HG02938 (cell line): ENCODE measurements at regions not wholly inside any gene's neighbourhood (a gene's known extent, or its start where the extent isn't known, plus 50 kb on each side); places are given as distances from the start of the nearest gene placed in this dataset.
"Not testable (repeated sequence)": the region's sequence is repeated elsewhere in the genome, so short reads cannot be mapped to it uniquely, and the experiment has no call there.

Source experiments
- ATAC-seq: cut with Tn5 transposase; IDR thresholded peaks from one replicate; pipeline ENCODE4 v1.9.1; 2021; ENCODE audit warnings: mild to moderate bottlenecking, moderate library complexity; ENCODE audit not compliant: unreplicated experiment

DNA sequence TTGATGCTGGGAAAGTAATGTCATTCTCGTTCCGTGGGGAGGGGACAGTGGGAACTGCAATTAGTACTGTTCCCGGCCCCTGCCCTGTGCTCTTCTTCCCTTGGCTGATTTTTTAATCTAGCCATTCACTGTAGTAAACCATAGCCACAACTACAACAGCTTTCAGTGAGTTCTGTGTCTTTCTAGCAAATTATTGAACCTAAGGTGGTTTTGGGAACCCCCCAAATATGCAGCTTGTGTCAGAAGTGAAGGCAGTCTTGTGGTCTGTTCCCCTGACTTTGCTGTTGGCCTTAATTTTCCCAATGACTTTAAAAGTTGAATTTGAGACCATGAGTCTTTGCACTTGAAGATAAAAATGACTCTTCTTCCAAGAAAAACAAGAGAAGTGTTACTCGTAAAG lies 114.3 kb upstream of the ETV6 start:
- no peak for ATAC-seq

DNA sequence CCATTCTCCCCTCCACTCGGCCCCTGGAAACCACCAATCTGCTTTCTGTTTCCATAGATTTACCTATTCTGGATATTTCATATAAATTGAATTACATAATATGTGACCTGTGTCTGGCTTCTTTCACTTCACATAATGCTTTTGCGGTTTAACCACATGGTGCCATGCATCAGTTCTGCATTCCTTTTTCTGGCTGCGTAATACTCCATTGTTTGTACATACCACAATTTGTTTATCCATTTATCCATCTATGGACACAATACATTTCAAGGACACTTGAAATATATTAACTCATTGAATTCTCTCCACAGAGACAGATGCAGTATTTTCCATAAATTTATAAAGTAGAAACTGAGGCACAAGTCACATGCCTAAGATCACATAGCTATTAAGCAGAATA lies 110.3 kb upstream of the ETV6 start:
- ATAC-seq = no peak

DNA sequence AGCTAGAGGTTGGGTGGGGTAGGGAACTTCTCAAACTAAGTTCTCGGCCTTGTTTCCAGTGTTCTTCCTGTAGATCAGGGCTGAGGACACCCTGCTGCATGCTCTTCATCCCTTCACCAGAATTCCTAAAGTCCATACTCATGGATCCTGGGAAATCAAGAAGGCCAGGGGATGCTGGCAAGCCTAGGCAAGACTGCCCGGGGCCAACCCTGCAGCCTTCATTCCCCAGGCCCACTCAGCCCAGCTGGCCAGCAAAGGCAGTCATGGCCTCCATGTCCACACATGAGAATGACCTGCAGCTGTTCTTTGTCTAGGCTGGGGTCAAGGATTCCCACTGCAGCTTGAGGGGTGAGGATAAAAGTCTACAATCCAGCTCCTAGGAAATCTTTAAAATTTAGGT lies 109.3 kb upstream of the ETV6 start:
- no peak for ATAC-seq

DNA sequence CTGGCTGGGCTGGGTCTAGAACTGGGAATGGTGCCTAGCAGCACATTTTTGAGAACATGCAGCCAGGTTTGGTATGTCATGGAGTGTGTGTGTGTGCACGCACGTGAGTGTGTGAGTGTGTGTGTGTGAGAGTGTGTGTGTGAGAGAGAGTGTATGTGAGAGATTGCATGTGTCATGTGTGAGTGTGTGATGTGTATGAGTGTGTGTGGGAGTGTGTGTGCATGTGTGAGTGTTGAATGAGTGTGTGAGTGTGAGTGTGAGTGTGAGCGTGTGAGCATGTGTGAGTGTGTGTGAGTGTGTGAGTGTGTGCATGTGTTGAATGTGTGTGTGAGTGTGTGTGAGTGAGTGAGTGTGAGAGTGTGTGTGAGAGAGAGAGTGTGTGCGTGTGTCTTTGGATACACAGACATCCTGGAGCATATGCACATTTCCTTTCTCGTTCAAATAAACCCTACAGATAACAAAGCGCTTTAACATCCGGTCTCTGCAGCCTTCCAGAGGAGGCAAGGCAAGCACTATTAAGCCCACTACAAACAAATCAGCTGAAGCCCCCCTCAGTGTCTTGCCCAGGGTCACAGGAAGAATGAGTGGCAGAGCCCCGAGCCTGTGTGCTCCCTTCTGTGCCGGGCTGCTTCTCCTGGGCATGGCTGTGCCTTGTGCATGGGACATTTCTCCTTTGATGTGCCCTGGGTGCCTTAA lies 108.7 kb upstream of the ETV6 start:
- ATAC-seq = no peak

DNA sequence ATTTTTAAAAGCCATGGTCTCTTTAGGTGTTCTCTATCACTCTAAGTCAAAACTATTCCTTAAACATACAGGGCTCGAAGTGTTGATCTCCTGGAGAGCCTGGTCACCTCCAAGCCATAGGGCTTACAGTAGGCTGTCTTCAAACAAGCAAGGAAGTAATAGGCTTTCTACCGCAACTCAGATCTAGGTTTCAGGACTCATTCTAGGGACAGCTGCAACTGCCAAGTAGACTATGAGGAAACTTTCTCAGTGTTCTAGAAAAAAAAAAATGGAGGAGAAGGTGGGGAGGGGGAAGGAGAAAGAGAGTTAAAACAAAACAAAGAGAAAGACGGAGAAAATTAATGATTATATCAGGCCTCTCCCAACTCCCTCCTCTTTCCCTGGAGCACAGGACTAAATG lies 106.9 kb upstream of the ETV6 start:
- ATAC-seq = no peak

DNA sequence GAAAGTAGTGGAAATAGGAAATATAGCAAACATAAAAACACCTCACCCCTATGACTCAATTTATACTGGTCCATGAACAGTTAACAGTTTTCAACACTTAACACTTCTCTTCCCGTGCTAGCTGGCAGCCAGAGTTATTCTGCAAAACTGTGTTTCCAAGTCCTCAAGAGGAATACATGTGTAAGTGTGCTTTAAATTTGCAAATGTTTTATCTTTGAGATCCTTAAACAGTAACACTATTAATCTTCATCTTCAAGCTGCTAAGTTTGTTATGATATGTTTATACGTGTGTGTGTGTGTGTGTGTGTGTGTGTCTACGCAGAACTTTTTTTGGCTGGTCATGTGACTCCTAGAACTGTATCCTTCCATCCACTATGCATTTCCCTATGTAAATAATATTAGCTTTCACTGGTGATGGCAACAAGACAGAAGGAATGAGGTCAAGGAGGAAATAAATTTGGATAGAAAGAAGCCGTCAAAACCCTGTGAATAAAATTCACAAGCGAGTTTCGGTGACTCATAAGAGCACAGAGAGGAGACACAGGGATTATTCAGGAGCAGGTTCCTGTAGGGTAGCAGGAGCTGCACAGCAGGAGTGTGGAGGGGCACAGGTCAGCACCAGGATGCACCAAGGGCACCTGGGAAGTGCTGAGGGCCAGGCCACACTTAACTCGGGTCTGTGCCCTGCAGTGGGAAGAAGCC lies 105.9 kb upstream of the ETV6 start:
- ATAC-seq = no peak

DNA sequence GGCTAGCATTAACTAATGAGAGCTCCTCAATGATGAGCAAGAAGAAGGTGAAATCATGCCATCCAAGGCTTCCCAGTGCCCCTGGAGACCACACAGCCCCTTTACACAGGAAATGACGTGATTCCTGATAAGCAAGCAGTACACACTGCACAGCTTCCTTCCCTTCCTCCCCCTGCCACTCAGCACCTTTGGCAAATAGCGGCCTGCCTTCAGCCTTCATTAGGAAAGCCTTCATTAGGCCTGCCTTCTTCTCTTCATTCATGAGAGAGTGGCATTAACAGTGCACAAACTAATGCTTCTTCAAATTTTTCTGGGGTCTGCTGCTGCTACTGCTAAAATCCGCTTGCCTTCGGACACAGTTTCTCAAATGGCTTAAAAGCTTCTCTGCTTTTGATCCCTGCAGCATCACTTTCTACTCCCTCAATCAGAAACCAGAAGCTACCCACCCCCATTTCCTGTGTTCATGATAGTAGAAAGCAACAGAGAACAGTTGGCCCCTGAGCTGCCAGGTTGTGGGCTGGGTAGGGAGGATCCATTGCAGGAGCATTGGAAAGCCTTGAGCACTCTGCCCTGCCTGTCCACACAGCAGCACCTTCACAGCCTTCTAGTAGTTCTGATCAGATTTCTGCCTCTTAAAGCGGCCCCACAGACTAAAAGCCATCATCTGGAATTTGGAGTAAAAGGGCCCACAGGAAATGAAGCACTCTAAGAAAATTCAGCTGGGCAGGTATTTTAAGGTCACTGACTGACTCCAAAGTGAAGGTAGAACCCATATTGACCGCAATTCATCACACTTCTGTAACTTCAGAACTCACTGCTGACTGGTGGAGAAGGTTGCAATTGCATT lies 103.8 kb upstream of the ETV6 start:
- ATAC-seq = peak; percentile 82

DNA sequence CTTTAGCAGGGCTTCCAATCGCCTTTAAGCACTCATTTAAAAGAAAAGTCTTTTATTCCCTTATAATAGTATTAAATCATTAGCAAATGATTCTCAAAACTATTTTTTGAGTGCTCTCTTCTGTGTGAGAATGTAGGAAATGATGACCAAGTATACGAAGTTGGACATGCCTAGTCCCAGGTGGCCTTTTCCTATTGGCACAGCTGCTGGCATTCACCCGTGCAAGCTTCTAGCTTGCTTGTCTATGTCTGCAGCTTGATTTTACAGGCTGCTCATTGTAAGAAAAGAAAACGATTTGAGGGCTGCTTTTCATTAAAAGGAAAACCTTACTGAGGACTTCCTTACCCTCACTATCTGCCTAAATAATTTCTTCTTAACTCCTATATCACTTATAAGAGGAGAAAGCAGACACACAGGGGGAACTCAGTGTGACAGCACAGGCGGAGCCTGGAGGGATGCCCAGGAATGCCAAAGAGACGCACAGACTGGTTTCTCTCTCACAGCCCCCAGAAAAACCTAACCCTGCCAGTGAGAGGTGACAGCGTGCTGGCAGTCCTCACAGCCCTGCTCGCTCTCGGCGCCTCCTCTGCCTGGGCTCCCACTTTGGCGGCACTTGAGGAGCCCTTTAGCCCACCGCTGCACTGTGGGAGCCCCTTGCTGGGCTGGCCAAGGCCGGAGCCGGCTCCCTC lies 102.7 kb upstream of the ETV6 start:
- not testable (repeated sequence) for ATAC-seq

DNA sequence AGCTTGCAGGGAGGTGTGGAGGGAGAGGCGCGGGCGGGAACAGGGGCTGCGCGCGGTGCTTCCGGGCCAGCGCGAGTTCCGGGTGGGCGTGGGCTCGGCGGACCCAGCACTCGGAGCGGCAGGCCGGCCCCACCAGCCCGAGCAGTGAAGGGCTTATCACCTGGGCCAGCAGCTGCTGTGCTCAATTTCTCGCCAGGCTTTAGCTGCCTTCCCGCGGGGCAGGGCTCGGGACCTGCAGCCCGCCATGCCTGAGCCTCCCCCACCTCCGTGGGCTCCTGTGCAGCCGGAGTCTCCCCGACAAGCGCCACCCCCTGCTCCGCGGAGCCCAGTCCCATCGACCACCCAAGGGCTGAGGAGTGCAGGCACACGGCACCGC lies 102.2 kb upstream of the ETV6 start:
- ATAC-seq = not testable (repeated sequence)

DNA sequence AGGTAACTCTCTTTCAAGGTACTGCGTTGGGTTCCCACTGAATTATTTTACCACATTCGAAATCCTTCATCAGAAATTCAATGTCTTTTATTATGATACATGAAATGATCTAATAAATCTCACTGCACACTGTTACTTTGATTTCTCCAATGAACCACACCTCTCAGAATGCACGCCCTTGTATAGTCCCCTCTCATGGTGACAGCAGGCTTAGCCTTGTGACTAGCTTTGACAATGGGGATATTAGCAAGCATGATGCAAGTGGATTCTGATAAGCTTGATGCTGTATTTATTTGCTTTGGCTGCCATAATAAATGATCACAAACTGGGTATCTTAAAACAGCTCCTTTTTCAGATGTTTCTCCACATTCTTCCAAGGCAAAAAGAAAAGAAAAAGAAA lies 100.4 kb upstream of the ETV6 start:
- no peak for ATAC-seq

DNA sequence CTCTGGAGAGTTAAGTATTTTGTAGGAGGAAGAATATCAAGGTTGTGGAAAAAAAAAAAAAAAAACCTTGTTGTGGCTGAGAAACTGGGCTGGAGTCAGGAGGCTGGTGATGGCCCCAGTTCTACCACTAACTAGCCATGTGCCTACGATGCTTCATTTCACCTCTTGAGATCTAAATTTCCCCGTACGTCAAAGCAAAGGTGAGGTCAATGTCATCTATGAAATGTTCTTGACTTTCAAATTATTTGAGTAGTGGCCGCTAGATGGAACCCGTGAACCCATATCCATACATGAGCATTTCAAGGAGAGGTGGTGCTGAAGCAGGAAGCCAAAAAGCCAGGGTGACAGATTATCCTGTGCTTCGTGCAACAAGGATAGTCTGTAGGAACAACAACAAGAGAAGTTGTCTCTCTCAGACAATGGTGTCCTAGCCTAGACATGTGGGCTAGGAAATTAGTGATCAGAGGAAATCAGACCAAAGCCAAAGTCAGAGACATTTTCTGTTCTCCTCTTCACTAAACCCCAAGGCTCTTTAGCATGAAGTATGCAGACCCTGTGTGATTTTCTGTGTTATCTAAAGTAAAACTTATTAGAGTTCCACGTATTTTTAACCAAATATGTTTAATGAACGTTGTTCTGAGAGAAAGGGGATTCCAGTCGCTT lies 95.5 kb upstream of the ETV6 start:
- peak; percentile 77 for ATAC-seq

DNA sequence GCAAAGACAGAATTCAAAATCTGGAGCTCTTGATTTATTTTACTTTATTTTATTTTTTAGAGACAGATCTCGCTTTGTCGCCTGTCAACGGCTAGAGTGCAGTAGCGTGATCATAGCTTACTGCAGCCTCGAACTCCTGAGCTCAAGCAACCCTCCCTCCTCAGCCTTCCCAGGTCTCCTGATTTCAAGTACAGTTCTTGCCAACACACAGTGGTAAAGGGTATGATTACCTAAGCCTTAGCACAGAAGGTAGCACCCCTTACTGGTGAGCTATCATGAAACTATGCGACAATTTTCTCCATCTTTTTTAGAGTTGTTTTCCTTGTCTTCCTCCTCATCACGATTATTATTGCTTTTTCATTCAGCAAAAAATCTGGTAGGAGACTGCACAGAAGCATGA lies 94.3 kb upstream of the ETV6 start:
- no peak for ATAC-seq

DNA sequence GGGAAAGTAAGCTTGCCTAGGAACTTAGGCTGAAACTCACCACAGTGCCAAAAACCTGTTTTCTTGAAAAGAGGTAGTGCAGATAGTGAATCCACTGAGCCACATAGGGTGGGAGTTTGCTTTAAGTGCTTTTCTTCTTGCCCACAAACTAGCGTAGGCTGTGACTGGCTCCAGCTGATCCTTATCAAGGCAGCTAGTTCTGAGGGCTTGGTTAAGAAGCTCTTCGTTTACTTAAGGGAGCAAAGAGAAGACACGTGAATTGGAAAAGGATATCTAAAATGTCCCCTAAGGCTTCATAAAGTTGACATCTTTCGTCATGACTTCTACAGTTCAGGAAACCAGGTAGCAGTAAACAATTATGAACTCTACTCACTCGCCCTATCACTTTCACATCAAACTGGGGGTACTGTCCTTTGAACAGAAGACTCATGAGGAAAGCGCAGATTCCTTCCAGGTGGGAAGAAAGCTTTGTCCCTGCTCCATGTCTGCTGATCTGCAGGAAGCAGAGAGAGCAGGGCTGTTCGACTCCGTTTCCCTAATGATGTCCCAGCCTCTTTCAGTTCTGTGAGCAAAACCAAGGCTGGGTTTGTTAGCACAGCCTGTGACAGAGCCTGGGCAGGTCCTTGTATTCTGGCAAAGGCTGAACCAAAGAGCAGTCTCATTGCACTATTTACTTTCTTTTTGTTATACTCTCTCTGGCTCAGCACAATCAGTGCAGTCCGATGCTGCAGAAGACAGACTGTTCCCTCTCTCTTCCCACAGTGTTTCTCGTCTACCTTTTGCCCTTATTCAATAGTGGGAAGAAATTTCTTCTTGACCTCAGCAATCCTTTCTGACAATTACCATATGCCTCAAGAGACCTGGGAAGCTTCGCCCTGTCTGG lies 93.5 kb upstream of the ETV6 start:
- no peak for ATAC-seq

DNA sequence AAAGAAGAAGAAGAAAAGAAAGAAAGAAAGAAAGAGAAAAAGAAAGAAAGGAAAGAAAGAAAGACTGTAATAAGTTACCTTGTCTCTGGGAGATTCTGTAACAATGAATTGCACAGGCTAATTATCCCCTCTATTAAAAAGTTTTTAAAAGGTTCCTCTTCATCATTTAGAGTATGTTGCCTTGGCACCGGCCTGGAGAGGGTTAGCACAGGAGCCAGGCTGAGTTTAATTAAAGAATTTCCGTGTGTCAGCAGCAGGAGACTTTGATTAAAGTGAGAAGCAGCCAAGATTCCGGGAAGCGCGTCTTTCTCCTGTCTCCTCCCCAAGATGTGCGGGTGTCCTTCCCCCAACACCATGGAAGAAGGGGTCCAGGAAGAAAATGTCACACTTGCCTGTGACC lies 92.8 kb upstream of the ETV6 start:
- no peak for ATAC-seq

DNA sequence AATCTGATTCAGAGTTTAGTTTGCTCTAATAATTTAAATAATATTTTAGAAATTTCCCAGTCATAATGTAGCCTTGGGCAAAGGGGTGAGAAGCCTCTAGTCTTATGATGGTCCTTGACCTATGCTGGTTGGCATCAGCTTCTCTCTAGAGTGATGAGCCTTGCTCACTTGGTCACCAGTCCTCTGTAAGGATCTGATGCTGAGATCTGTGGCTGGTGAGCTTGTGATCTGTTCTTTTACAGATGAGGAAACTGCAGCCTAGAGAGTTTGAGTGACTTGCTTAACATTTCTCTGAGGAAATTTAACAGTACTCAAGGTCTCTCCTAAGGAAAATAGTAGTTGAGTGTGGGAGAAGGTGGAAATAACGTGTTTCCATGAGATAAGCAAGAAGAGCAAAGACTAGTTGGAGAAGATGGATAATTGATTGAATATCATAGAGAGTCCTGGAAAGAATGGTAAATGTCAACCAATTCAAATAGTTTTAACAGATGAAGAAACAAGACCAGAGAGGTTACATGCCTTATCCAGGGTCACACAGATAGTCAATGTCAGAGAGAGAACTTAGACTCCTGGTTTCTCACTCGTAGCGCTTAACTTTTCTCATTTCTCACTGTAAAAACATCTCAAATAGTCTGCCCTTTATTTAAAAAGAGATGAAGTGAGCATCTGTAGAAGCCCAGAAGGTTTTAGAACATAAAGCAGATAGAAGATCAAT lies 89.7 kb upstream of the ETV6 start:
- no peak for ATAC-seq

DNA sequence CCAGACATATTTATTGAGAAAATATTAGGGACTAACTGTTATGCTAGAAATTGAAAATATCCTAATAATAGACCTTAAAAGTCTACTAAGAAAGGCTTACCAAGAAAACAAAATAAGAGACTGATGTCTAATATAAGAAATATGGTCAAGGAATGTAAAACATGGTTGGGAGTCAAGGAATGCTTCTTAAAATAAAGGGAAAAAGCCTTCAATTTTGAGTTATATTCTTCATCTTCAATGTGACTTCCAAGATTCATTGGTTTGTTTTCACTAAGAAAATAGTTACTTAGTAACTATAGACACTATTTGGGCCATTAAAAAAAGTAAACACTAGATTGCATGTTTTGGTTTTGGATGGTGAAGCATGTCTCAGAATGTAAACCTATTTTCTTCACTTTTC lies 88.1 kb upstream of the ETV6 start:
- ATAC-seq = no peak

DNA sequence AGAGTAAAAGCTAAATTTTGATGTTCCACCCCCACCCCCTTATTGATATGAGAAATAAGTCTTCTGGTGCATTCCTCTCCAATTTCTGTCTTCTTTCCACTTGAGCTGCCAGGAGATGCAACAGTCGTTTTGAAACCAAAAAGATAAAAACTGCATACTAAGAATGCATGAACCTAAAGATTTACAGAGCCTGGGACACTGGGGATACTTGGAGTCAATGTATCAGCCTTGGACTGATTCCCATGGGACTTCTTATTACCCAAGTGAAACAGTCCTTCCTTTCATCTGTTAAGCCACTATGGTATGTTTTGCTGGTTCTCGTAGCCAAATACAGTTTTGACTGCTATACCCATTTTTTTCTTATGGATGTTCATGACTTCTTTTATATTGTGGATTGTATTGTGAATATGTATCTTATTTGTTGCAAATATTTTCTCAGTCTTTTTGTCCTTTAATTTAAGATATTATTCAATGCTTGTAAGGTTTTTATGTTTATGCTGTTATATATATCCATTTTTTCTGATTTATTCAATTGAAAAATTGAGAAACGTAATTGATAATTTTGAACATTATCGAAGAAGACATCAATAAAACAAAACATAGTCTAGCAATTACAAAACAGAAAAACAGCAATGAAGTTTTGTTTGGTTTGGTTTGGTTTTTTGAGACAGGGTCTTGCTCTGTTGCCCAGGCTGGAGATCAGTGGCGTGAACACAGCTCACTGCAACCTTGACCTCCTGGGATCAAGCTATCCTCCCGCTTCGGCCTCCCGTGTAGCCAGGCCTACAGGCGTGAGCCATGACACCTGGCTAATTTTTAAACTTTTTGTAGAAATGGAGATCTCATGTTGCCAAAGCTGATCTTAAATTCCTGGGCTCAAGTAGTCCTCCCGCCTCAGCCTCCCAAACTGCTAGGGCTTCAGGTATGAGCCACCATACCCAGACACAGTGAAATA lies 85.4 kb upstream of the ETV6 start:
- no peak for ATAC-seq

DNA sequence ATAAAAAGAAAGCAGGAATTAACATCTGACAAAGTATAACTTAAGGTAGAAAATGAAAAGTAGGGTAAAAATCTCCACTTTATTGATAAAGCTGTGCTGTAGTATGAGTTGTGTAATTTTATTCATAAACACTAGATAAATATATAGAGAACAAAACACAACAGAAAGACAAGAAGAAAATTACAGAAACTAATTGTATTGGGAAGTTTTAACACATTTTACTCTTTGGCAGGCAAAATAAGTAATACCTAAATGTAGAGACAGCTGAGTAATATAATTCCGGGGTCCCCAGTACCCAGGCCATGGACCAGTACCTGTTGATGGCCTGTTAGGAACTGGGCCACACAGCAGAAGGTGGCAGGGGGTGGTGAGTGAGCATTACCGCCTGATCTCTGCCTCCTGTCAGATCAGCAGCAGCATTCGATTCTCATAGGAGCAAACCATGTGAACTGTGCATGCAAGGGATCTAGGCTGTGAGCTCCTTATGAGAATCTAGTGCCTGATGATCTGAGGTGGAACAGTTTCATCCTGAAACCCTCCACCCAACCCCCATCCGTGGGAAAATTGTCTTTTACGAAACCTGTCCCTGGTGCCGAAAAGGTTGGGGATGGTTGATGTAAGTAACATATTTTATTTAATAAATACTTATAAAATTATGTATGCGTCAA lies 84.4 kb upstream of the ETV6 start:
- no peak for ATAC-seq
